ENCODE measurements at regions not wholly inside any gene's neighbourhood (a gene's known extent, or its start where the extent isn't known, plus 50 kb on each side); places are given as distances from the start of the nearest gene placed in this dataset.
A peak's percentile ranks its signal among the peaks of the same experiment; 100 is the strongest.

DNA sequence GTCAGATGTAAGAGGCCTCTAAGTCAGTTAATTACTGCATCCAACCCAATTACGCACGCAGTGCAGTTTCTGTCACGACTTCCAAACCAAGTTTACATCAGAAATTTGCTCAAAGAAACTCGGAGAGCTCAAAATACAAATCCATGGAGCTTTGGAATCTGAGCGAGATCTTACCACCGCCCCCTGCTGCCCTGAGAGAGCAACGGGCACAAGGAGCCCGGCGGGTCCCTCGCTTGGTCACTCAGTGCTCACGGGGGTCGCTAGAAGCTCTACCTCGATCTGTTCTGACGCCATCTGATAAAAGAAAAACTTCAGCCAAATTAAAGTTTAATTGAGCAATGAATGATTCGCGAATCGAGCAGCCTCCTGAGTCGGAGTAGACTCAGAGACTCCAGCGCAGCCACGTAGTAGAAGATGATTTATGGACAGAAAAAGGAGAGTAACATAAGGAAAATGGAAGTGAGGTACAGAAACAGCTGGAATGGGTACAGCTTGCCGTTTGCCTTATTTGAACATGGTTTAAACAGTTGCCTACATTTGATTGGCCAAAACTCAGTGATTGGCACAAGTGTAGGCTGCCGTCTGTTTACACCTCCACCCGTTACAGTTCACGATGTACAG, 232.7 kb upstream of the ATP10A start:
- FAIRE-seq: no peak
- no peak for DNase-seq (ENCODE audit: insufficient read length, low spot score)
- TF ChIP-seq, protein P1, sequence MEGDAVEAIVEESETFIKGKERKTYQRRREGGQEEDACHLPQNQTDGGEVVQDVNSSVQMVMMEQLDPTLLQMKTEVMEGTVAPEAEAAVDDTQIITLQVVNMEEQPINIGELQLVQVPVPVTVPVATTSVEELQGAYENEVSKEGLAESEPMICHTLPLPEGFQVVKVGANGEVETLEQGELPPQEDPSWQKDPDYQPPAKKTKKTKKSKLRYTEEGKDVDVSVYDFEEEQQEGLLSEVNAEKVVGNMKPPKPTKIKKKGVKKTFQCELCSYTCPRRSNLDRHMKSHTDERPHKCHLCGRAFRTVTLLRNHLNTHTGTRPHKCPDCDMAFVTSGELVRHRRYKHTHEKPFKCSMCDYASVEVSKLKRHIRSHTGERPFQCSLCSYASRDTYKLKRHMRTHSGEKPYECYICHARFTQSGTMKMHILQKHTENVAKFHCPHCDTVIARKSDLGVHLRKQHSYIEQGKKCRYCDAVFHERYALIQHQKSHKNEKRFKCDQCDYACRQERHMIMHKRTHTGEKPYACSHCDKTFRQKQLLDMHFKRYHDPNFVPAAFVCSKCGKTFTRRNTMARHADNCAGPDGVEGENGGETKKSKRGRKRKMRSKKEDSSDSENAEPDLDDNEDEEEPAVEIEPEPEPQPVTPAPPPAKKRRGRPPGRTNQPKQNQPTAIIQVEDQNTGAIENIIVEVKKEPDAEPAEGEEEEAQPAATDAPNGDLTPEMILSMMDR (IDR thresholded peaks at IDR 0.05; ENCODE audit: insufficient read depth, missing control alignments): no peak

DNA sequence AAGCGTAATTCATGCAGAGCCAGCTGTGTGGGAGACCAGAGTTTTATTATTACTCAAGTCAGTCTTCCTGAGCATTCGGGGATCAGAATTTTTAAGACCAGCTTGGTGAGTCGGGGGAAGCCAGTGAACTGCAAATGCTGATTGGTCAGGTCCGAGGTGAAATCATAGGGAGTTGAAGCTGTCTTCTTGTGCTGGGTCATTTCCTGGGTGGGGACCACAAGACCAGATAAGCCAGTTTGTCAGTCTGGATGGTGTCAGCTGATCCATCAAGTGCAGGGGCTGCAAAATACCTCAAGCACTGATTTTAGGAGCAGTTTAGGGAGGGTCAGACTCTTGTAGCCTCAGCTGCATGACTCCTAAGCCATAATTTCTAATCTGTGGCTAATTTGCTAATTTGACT, 228.1 kb upstream of the ATP10A start:
- DNase-seq (ENCODE audit: insufficient read length, low spot score): no peak
- TF ChIP-seq, protein P1 (IDR thresholded peaks at IDR 0.05; ENCODE audit: insufficient read depth, missing control alignments): no peak
- FAIRE-seq: no peak

DNA sequence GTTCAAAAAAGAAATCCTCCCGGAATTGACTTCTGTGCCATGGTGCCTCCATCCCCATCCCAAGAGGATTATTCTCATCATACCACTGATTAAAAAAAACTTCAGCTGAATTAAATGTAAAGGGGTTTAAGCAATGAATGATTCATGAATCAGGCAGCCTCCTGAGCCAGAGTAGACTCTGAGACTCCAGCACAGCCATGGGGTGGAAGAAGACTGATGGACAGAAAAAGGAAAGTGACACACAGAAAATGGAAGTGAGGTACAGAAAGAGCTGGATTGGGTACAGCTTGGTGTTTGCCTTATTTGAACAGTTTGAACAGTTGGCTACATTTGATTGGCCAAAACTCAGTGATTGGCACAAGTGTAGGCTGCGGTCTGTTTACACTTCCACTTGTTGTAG, 224.8 kb upstream of the ATP10A start:
- DNase-seq (ENCODE audit: insufficient read length, low spot score): no peak
- TF ChIP-seq, protein P1 (IDR thresholded peaks at IDR 0.05; ENCODE audit: insufficient read depth, missing control alignments): no peak
- FAIRE-seq: no peak

- TF ChIP-seq, protein P1 (IDR thresholded peaks at IDR 0.05; ENCODE audit: insufficient read depth, missing control alignments): no peak
- FAIRE-seq: peak; percentile 68
- DNase-seq (ENCODE audit: insufficient read length, low spot score): peak; percentile 15
Observed at GRCh38 chr15:26087395-26087794, 224.3 kb upstream of the ATP10A start.

DNA sequence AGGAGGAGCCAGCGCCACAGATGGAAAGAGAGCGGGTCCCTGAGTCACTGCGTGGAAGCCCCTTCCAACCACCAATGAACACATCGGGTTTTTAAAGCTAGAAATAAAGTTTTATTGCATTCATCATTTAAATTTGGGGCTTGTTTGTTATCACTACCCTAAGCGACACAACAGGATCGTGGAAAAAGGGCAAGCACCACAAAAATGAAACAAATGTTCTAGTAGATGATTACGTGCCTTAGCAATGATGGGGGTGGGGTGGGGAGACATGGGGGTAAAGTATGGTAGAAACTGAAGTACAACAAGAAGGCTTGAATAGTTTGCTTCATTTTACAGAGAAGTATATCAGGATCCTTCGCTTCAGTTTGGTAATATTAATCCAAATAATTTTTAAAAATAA, 221.6 kb upstream of the ATP10A start:
- TF ChIP-seq, protein P1 (IDR thresholded peaks at IDR 0.05; ENCODE audit: insufficient read depth, missing control alignments): no peak
- FAIRE-seq (no peak), DNase-seq (ENCODE audit: insufficient read length, low spot score) (no peak)

DNA sequence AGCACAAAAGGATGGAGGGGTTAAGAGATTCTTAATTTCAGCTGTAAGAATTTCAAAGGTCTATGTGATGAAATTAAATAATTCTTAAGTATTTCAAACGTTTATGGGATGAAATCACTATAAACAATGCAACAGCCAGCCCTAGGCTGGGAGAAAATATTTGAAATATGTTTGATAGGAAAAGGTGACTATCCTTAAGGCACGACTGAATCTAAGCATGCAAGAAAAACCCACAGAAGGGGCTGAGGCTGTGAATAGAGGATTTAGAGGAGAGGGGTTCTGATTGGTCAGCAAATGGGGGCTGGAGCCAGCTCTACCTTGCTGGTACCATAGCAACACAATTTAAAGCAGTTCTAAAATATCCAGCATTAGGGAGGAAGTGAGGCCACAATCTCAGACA, 220.8 kb upstream of the ATP10A start:
- TF ChIP-seq, protein P1 (IDR thresholded peaks at IDR 0.05; ENCODE audit: insufficient read depth, missing control alignments): no peak
- FAIRE-seq: no peak
- DNase-seq (ENCODE audit: insufficient read length, low spot score): no peak

- FAIRE-seq: no peak
- DNase-seq (ENCODE audit: insufficient read length, low spot score): no peak
- TF ChIP-seq, protein P1 (IDR thresholded peaks at IDR 0.05; ENCODE audit: insufficient read depth, missing control alignments): no peak
Observed at GRCh38 chr15:26083457-26083856, 220.3 kb upstream of the ATP10A start.
